HS-27A (cell line): ENCODE measurements at regions not wholly inside any gene's neighbourhood (a gene's known extent, or its start where the extent isn't known, plus 50 kb on each side); places are given as distances from the start of the nearest gene placed in this dataset.
"Not testable (repeated sequence)": the region's sequence is repeated elsewhere in the genome, so short reads cannot be mapped to it uniquely, and the experiment has no call there.

Source experiments
- DNase-seq: peaks from one replicate; pipeline ENCODE4 v3.0.0-alpha.2; 2012; ENCODE audit warnings: low read depth, missing footprints

DNA sequence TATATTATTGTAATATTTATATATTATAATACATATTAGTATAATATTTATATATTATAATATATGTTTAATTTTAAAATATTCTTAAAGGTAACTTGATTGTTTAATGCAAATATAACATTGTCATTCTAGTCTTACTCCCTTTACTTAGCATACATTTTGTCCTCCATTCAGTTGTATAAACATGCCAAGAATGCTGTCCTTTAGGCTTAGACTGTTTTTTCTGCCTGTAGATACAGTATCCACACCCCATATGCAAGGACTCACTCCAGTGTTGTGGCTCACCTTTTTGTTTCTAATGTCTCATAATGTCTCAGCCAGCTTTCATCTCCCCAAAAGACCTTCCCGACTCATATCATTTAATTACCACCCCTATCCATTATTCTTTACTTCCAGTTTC is 2110.0 kb downstream of the PCDH7 start:
- no peak for DNase-seq

DNA sequence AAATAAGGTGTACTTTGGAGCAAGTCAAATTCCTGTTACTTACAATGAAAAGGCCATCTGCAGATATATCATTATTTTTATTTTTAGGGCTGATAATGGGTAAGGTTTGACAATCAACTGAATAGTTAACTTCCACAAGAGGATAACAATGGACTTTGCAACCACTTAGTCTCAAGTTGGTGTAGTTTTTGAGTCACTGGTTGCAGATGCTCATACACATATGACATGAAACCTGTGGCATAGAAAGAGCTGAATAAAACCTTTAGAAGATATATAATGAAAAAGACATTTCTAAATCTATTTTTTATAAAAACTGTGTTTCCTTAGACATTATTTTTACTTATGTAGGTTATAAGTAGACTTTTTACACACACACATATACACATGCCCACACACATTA is 2110.9 kb downstream of the PCDH7 start:
- DNase-seq: no peak

DNA sequence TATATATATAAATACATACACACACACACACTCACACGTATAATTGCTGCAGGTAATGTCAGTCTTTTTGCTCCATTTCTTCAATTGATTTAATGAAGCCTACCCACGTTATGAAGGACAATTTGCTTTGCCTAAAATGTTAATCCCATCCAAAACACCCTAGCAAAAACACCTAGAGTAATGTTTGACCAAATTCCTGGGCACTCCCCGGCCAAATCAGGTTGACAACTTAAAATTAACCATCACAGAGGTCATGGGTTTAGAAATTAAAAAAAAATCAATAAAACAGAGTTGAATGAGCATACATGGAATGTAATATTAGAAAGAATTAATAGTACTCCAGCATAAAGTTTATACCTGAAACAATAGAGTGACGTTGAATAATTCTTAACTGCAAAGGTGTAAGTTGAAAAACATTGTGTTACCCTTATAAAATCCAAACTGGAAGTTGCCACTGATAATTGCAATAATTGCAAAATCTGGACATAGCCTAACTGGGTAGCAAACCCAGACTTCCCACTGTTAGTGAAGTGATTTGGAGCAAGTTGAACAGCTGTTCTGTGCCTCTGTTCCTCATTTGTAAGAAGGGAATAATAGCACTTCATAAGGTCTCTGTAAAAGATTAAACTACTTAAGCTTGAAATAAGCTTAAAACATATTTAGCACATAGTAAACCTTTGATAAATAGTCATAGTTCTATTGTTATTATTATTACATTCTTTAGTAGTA is 2120.5 kb downstream of the PCDH7 start:
- no peak for DNase-seq

DNA sequence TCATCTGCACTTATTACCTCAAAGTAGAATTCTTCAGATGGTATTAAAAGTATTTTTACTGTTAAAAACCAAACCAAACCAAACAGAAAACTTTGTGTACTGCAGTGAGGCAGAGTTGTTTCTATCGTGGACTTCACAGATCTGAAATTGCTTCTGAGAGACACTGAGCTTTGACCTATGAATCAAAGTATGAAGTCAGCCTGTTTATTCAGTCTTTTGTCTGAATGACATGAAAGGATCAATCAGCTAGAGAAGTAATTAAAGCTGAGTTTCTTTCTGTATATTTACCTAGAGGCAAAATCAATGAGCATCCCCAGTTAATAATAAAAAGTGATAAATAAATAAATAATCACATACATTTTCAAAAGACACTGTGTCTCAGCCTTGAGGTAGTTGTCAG is 2121.0 kb downstream of the PCDH7 start:
- DNase-seq: no peak

DNA sequence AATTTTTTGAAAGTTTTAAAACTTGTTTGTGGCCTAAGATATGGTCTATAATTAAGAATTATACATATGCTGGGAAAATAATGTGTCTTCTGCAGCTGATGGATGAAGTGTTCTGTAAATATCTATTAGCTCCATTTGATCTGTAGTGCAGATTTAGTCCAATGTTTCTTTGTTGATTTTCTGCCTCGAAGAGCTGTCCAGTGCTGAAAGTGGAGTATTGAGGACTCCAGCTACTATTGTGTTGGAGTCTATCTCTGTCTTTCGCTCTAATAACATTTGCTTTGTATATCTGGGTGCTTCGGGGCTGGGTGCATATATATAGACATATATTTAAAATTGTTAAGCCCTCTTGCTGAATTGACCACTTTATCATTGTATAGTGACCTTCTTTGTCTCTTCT is 2127.3 kb downstream of the PCDH7 start:
- no peak for DNase-seq

DNA sequence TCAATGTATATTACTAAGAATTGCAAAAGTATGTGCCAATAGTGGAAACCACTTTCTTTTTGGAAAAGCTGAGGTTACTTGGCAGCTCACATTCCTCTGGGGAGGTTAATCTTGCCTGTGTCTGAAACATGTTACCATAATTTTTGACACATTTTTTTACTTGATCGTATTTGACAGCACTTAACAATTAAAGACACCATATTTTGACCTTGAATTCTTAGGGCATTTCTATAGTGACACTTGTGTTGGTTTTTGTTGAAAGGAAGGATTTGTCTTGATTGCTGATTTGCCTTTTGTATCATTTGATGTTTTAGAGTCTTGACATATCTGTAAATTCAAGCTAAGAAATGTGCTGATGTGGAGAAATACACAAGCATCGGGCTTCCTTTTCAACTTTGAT is 2135.5 kb downstream of the PCDH7 start:
- no peak for DNase-seq

DNA sequence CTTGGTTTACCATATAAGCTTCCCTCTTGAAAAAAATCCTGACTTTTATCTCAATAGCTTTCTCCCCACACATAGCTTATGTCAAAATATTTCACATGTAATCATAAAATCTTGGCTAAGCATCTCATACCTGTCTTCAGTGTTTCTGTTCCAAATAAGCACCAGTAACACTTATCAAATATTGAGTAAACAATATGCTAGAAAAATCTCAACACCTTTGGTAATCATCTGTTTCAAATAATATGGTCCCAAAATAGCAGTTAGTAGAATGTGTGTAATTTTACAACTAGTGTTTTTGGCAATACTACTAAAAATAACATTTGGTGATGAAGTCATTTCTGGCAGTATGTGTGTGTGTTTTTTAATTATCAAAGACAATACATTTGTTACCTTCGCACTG is 2138.2 kb downstream of the PCDH7 start:
- DNase-seq: no peak

DNA sequence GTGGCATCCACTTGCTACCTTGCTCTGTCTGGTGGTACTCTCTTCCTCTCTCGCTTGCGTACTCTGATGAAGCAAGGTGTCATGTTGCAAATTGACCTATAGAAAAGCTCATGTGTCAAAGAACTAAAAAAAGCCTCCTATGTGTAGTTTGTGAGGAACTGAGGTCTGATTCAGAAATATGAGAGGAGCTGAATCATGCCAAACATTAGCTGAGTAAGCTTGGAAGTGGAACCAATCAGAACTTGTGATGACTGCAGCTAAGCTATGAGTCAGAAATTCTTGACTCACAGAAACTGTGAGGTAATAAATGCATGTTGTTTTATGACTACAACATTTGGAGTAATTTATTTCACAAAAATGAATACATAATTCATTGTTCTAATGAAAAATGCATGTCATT is 2138.8 kb downstream of the PCDH7 start:
- DNase-seq: peak; percentile 50

DNA sequence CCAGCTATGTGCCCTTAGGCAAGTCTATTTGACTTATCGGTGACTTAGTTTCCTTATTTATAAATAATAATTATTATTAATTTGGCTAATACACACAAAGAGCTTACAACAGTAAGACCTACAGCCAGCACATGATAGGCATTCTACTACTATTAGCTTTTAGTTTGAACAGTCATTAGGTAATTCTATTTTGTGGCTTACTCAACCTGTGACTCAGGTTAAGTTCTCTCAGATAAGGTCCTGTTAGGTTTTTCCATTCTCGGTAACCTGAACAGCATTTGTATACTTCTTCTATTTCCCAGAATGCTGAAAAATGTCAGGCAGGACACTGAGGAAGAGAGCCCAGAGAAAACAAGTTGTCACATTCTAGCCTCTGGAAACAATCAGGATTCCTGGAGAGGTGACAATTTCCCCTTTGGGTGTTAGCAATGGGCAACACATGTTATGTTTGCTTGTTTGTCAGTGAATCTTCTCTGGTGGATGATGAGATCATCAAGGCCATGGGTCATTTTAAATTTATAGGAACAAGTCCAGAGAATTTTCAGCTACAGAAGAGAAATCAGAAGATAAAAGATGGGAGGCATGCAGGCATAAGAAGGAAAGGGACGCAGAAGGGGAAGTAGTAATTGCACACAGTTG is 2144.7 kb downstream of the PCDH7 start:
- DNase-seq: no peak

DNA sequence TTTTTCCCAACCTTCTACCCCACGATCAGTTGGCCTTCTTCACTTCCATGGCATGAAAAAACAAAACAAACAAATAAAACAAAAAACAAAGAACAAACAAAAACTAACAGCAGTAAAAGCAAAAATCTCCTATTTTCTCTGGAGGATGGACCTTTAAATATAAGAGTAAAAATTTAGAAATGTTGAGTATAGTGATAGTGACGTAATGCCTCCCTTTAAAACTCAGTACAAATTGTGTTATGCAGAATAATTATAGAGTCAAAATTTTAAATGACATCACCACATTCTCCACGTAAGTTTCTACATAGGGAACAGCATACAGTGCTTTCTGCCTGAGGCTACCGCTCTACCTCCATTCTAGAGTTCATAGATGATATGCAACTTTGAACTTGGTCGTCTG is 2156.4 kb downstream of the PCDH7 start:
- no peak for DNase-seq

DNA sequence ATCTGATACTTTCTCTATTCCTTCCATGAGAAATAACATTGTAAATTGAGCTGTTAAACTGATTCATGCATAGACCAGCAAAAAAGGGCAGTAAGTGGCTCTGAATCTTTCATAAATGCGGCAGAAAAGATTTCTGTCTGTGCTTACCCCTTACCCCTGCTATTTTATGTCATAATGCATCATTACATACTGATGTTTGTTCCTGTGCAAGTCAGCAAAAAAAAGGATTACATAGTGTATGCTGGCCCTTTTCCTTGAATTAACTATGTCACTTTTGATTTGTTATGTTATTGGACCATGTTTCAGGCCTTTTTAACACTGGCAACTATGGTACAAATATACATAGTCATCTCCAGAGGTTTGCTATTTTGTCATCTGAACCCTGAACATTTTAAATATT is 2159.7 kb downstream of the PCDH7 start:
- DNase-seq: no peak

DNA sequence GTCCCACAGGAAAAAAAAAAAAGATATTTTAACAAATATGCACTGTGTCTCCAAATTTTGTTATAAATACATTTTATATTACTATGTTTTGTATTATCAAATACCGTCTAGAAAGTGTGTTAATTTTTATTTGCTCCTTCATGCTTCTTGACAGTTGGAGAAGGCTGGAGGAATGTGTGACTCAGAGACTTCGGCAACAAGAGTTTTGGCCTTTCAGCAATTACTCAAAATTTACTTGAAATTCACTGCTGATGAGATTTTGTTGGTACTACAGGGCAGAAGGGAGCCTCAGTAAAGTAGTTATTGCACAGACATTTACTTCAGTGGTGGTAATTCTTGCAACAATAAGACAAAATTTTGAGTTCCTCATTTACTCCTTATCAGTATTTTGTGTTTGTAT is 2164.0 kb downstream of the PCDH7 start:
- peak; percentile 15 for DNase-seq

DNA sequence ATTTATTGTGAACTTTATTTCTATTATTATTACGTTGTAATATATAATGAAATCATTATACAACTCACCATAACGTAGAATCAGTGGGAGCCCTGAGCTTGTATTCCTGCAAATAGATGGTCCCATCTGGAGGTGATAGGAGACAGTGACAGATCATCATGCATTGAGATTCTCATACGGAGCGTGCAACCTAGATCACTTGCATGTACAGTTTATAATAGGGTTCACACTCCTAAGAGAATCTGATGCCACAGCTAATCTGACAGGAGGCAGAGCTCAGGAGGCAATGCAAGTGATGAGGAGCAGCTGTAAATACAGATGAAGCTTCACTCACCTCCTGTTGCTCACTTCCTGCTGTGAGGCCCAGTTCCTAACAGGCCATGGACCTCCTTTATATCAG is 2170.2 kb downstream of the PCDH7 start:
- DNase-seq: no peak

DNA sequence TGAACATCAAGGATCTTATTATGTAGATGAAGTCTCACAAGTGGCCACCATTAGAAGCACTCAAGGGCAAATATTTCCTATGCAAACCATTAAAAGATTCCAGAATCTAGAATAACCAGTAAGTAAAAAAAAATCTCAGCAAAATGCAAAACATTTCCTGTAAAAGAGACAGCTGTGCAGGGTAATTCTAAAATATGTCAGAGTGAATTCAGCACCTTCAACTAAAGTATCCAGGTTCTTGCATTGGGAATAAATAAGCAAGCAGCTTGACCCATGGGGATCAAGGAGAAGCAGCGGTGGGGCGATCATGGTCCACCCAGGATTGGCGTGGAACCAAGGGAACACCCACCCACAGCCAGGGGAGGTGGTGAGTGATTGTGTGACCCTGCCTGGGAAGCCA is 2188.9 kb downstream of the PCDH7 start:
- DNase-seq: no peak

DNA sequence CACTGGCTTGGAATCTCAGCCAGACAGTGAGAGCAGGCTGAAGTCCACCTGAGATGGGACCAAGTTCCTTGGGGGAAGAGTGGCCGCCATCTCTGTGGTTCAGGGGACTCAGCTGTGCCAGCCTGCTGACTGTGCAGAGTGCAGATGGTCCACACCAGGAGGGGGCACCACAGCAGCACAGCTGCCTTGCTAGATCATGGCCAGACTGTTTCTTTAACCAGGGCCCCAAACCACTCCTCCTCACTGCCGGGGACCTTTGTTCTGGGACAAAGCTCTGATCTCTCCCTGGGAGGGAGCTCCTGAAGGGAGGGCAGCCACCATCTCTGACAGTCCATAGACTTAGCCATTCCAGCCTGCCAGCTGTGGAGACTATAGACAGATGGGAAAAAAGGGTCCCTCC is 2189.6 kb downstream of the PCDH7 start:
- no peak for DNase-seq

DNA sequence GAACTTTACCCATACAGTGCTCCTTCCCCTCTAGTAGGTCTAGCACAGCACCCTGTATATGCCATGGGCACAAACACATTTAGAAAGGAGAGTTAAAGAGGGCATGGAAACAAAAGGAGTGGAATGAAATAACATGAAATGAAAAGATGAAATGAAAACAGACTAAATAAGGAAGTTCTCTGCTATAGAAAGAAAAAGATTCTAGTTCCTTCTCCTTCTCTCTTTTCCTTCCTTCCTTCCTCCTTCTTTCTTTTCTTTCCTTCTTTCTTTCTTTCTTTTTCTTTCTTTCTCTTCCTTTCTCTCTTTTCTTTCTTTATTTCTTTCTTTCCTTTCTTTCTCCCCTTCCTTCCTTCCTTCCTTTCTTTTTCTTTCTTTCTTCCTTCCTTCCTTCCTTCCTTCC is 2197.4 kb downstream of the PCDH7 start:
- DNase-seq: no peak

DNA sequence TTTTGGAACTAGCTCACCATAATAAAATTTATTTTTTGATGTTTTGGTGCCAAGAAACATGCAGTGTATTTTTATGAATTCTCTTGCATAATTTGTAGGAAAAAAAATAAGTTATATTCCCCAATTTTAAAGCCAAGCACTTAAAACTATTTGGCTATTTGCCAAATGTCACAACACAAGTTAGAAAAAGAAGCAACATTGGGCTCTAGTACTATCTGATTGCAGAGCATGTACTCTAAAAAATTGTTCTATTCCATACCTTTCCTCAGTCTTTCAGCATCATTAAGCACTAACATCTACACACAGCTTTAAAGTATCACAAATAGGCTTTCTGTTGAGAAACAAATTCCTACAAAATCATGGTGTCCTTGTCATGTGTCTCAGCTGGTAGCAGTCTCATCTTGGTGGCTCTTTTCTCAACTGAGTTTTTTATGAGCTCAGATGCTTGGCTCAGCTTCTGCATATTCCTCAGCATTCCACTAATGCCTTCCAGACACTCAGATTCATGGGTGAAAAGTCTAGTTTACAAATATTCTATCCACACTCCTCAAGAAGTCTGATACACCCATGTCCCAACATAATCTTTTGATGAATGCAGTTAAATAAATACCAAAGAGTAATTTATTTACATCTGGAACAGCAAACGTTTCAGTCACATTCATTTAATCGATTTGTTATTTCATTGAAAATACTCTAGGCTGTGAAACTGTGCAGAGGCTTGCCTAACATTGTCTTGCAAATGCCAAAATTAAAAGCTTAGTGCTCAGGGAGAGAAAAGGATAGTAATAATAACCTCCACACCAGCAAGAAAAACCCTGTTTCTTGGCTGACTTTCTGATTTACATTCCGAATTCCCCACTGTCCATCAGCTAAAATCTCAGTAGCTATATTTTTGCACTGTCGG is 2209.9 kb downstream of the PCDH7 start:
- no peak for DNase-seq

DNA sequence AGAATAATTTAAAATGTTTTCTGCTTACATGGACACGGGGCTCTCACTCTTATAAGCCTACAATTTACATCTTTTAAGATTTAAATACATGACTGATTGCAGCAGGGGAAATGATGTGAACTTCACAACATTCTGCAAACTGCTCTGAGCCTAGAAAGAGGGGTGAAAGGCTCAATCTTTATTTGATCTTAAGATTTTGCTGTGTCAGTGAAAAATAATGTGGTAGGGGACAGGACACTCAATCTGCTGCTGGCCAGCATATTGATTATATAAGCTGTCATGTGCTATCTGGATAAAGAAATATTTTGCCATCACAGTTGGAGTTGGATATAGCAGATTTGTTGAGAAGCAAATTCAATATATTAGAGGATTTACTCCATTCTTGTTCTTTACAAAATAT is 2210.5 kb downstream of the PCDH7 start:
- no peak for DNase-seq

DNA sequence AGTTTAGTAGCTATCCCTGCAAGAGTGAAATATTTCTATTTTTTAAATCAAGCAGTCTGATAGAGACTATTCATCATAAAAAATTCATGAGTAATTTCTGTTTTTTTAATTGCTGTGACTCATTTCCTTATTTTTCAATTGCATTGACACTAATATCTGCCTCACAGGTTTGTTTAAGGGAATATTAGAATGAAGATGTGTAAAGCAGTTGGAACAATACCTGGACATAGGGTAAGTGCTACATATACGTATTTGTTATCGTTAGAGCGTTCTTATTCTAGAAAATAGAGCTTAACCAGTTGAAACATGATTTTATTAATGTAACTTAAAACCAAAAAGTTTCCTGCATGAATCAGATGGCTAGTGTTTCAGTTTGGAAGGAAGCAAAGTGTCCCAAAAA is 2211.3 kb downstream of the PCDH7 start:
- DNase-seq: no peak

DNA sequence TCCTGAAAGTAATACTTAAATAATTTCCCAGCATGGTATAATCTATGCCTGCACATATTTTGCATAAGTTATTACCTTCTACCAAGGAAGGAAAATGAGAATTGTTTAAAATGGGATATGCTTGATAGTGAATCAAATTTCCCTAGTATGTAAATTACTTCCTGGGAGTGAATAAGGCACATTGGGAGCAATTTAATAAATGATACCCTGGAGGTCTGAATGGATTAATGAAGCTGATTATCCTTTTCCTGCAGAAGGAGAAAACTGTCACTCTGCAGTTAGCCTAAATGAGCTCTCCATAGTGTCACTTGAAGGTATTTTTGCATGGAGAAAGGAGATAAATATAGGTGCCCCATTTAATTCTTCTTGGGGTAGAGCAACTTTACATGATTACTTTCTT is 2212.0 kb downstream of the PCDH7 start:
- no peak for DNase-seq

DNA sequence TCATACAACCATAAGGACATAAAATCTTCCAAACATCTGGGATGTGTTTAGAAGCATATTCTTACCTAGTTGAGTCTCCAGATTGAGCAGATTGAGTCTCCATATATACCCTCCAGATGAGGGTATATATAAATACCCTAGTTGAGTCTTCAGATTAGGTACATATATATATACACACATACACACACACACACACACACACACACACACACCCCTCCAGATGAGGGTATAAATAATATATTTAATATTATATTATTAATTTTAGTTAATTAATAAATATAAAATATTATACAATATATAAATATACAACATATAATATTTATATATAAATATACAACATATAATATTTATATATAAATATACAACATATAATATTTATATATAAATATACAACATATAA is 2219.1 kb downstream of the PCDH7 start:
- not testable (repeated sequence) for DNase-seq

DNA sequence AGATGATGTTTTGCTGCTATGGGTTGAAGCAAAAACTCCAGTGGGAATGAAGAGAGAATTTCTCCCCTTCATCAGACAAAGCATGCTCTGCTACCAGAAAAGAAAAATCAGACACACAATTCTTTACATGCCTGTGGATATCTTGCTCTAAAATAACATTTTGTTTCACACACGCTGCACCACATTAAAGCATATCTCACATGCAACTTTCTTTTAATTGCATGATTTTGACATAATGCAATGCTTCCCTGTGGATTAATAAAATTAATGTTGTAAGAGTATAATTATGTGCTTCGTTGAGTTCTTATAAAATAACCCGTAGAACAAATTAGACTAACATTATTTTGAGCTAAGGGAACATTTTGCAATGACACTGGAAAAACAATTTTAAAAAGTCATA is 2230.7 kb downstream of the PCDH7 start:
- DNase-seq: no peak

DNA sequence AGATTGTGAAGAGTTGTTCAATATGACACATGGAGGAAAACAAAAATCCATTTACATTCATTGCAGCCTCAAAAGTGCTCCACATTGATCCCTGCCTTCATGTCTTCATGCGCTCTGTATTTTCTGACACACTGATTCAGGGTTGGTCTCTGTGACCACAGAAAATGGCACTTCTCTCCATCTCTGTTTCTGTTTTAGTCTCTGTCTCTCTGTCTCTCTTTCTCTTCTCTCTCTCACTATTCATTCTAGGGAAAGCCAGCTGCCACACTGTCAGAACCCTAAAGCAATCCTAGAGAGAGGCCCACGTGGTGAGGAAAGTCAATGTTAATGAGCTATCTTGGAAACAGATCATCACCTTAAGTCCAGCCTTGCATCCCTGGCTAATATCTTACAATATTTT is 2238.4 kb downstream of the PCDH7 start:
- no peak for DNase-seq
